ENCODE measurements at regions not wholly inside any gene's neighbourhood (a gene's known extent, or its start where the extent isn't known, plus 50 kb on each side); places are given as distances from the start of the nearest gene placed in this dataset.

DNA sequence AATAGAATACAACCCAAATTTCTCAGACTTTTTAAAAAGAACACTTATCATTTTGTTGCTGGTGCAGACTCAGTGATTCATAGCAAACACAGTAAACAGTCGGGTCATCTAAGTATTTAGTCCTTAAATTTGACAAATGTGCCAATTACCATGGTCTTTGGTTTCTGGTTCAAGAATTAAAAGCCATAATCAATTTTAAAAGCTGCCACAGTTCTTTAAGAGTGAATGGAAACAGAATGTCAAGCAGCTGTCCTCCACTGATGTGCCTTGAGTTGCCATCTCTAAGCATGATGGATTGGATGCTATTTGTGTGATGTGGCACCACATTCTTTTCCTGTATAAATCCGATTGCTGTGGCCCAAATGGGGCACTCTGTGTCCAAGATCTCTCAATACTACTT lies 67.2 kb upstream of the MLIP start:
- no peaks in the 10 kb centered on the region for H3K9me3 Mint-ChIP-seq
- POLR2A ChIA-PET, result no interaction called here
- intact Hi-C loops (cut with micrococcal nuclease), result no loop called here
- H3K27ac Mint-ChIP-seq, result no peak overlapping the region
- H3K27me3 Mint-ChIP-seq, result peaks cover 2% of the 10 kb centered on the region
- CTCF ChIA-PET, result interaction anchor here (0.6 kb wide), 1 partner anchor 1744 kb away, joined by 3 read pairs; no protein-coding TSS in a partner anchor
- H3K4me3 Mint-ChIP-seq, result no peak overlapping the region
- DNase-seq, result no peak
- no peaks in the 10 kb centered on the region for H3K36me3 Mint-ChIP-seq
- H3K4me1 Mint-ChIP-seq (ENCODE audit: low read depth), result no peaks in the 10 kb centered on the region

DNA sequence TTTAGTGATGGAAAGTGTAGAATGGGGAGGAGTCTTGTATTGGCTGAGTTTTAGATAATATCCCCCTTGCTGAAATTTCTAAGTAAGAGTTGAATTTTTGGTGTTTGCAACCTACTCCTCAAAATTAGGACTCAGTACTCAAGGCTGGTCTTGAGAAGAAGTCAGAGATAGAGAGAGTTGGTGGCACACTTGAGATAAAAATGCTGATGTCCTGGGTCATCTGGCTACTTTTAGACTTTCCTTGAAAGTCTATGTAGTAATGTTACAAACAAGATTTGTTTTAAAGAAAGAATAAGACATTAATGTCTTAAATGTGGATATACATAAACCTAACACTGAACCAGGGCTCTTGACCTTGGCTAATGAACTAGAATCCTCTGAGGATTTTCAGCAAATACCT lies 62.5 kb upstream of the MLIP start:
- DNase-seq, result no peak
- ChIA-PET CTCF (no interaction called here), POLR2A (no interaction called here)
- no peaks in the 10 kb centered on the region for H3K9me3 Mint-ChIP-seq
- no peak overlapping the region for H3K27ac Mint-ChIP-seq
- no peaks in the 10 kb centered on the region for H3K36me3 Mint-ChIP-seq
- H3K27me3 Mint-ChIP-seq, result peaks cover 2% of the 10 kb centered on the region
- no peaks in the 10 kb centered on the region for H3K4me1 Mint-ChIP-seq (ENCODE audit: low read depth)
- H3K4me3 Mint-ChIP-seq, result no peak overlapping the region
- intact Hi-C loops (cut with micrococcal nuclease), result no loop called here

DNA sequence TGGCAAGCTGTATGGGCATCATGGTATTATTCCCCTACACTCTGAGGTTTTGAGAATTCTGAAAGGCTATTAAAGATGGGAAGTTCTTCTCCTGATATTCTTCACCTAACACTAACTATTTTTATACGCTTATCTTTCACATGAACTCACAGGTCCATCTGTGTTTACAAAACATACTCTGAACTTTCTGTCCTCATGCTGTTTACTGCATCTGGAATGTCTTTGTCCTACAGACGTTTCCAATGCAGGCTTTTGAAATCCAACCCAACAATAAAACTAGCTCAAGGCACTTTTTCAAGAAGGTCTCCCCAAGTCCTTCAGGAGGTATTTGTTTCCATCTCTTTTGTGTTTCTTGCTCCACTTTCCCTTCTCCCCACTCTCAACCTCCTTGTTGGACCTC lies 60.5 kb upstream of the MLIP start:
- Mint-ChIP-seq H3K27ac (no peak overlapping the region), H3K4me3 (no peak overlapping the region), H3K36me3 (no peaks in the 10 kb centered on the region), H3K4me1 (ENCODE audit: low read depth) (no peaks in the 10 kb centered on the region), H3K9me3 (no peaks in the 10 kb centered on the region), H3K27me3 (peaks cover 2% of the 10 kb centered on the region)
- CTCF ChIA-PET, result no interaction called here
- POLR2A ChIA-PET, result no interaction called here
- no peak for DNase-seq
- intact Hi-C loops (cut with micrococcal nuclease), result no loop called here

- Mint-ChIP-seq H3K4me1 (ENCODE audit: low read depth) (no peaks in the 10 kb centered on the region), H3K36me3 (no peaks in the 10 kb centered on the region), H3K27me3 (peaks cover 2% of the 10 kb centered on the region), H3K27ac (no peak overlapping the region), H3K4me3 (no peak overlapping the region), H3K9me3 (no peaks in the 10 kb centered on the region)
- ChIA-PET CTCF (no interaction called here), POLR2A (no interaction called here)
- intact Hi-C loops (cut with micrococcal nuclease), result no loop called here
- DNase-seq, result no peak
Measured at GRCh38 chr6:54053881-54054391, 57.3 kb upstream of the MLIP start.

DNA sequence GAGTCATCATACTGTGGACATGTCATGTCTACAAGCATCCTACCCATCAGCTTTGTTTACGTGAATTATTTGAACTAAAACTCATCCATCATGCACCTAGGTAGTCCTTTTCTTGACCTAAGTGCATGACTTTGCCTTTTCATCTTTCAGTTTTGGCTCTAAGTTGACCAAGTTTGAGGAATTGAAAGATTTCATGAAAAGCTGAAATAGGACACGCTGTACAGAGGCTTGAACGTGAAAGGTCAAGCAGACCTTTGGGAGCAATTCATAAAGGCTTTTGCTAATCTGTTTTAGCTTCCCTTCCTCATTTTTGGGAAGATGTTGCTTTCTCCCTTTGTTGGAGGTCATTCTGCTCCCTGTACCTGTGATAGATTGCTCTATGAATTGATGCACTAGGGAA lies 55.1 kb upstream of the MLIP start:
- H3K9me3 Mint-ChIP-seq, result no peaks in the 10 kb centered on the region
- H3K27me3 Mint-ChIP-seq, result peaks cover 2% of the 10 kb centered on the region
- H3K27ac Mint-ChIP-seq, result no peak overlapping the region
- no peak overlapping the region for H3K4me3 Mint-ChIP-seq
- ChIA-PET POLR2A (no interaction called here), CTCF (no interaction called here)
- H3K36me3 Mint-ChIP-seq, result no peaks in the 10 kb centered on the region
- DNase-seq, result no peak
- H3K4me1 Mint-ChIP-seq (ENCODE audit: low read depth), result no peaks in the 10 kb centered on the region
- intact Hi-C loops (cut with micrococcal nuclease), result no loop called here

DNA sequence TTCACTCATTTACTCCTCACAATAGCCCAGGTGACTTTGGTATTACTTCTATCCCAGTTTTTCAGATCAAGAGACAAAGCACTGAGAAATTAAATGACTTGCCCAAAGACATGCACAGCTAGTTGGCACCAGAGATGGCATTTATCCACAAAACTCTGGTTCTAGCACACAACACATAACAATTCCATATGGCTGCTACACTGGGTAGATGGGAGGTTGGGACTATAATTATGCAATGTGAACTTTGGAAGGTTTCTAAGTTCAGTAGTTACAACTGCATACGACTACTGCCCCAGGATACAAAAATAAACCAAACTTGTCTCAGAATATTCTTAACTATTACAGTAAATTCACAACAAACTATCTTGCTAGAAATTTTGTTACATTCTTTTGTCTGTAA lies 54.2 kb upstream of the MLIP start:
- CTCF ChIA-PET, result no interaction called here
- intact Hi-C loops (cut with micrococcal nuclease), result no loop called here
- Mint-ChIP-seq H3K27ac (no peak overlapping the region), H3K4me3 (no peak overlapping the region), H3K36me3 (no peaks in the 10 kb centered on the region), H3K27me3 (peaks cover under 1% of the 10 kb centered on the region), H3K4me1 (ENCODE audit: low read depth) (no peaks in the 10 kb centered on the region), H3K9me3 (no peaks in the 10 kb centered on the region)
- no peak for DNase-seq
- POLR2A ChIA-PET, result no interaction called here

DNA sequence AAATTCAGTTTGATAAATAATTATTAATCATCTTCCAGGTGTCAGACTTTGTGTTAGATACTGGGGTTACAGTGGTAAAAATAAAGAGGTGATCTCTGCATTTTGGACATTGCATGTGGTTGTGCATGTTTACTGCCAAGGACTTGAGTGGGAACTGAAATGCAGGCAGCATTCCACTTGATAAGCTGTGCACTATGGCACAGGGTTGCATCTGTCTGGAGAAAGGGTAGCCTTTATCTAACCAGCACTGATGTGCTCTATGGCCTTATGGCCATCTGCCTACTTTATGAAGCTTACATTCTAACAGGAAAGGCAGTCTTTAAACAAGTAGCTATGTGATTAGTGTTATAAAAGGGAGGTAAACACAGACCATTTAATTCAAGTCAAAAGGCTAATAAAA lies 53.0 kb upstream of the MLIP start:
- intact Hi-C loops (cut with micrococcal nuclease), result no loop called here
- no peaks in the 10 kb centered on the region for H3K9me3 Mint-ChIP-seq
- H3K4me1 Mint-ChIP-seq (ENCODE audit: low read depth), result no peaks in the 10 kb centered on the region
- no peak overlapping the region for H3K27ac Mint-ChIP-seq
- CTCF ChIA-PET, result no interaction called here
- no peak overlapping the region for H3K4me3 Mint-ChIP-seq
- POLR2A ChIA-PET, result no interaction called here
- DNase-seq, result no peak
- H3K27me3 Mint-ChIP-seq, result no peaks in the 10 kb centered on the region
- H3K36me3 Mint-ChIP-seq, result no peaks in the 10 kb centered on the region

GRCh38 chr6:54059683-54060082 lies 51.6 kb upstream of the MLIP start:
- Mint-ChIP-seq H3K36me3 (no peaks in the 10 kb centered on the region), H3K27me3 (no peaks in the 10 kb centered on the region), H3K4me1 (ENCODE audit: low read depth) (no peaks in the 10 kb centered on the region), H3K27ac (no peak overlapping the region), H3K9me3 (no peaks in the 10 kb centered on the region), H3K4me3 (no peak overlapping the region)
- intact Hi-C loops (cut with micrococcal nuclease), result no loop called here
- DNase-seq, result no peak
- POLR2A ChIA-PET, result no interaction called here
- CTCF ChIA-PET, result no interaction called here

GRCh38 chr6:54060286-54060685 lies 51.0 kb upstream of the MLIP start:
- no peak for DNase-seq
- ChIA-PET POLR2A (no interaction called here), CTCF (no interaction called here)
- no peaks in the 10 kb centered on the region for H3K36me3 Mint-ChIP-seq
- H3K4me1 Mint-ChIP-seq (ENCODE audit: low read depth), result no peaks in the 10 kb centered on the region
- no peak overlapping the region for H3K4me3 Mint-ChIP-seq
- no peaks in the 10 kb centered on the region for H3K9me3 Mint-ChIP-seq
- no peaks in the 10 kb centered on the region for H3K27me3 Mint-ChIP-seq
- intact Hi-C loops (cut with micrococcal nuclease), result no loop called here
- H3K27ac Mint-ChIP-seq, result no peak overlapping the region
